GM12878 (cell line): ENCODE measurements at regions not wholly inside any gene's neighbourhood (a gene's known extent, or its start where the extent isn't known, plus 50 kb on each side); places are given as distances from the start of the nearest gene placed in this dataset.

Experiments used
- ATAC-seq: fragments of 200-7000 bp; cut with Tn5 transposase; 3 replicates; pipeline ENCODE4 v1.9.1; 2020; ENCODE audit warnings: mild to moderate bottlenecking, moderate library complexity
- BruUV-seq: library from RNA; stranded (reverse); fragments of 400-500 nt; replicated peaks from 2 replicates; lab custom pipeline; 2021; lab: Mats Ljungman, UMichigan
- CTCF ChIA-PET: fragments of 300-600 bp; sonication (Branson Sonifier 250); formaldehyde crosslinking; extraction: SDS; loops from one replicate; lab custom pipeline; 2021; ENCODE audit warnings: inconsistent platforms; lab: Yijun Ruan, JAX
- POLR2A ChIA-PET: fragments of 350-600 bp; formaldehyde crosslinking; extraction: SDS; loops from one replicate; lab custom pipeline; 2021; ENCODE audit warnings: inconsistent platforms; lab: Charles Lee
- RAD21 ChIA-PET: fragments of 300-600 bp; sonication (Branson Sonifier 250); formaldehyde crosslinking; loops from one replicate; lab custom pipeline; 2023; ENCODE audit warnings: antibody characterized with exemption; ENCODE audit not compliant: unreplicated experiment; lab: Charles Lee
- SMC1A ChIA-PET: fragments of 300-600 bp; sonication (Branson Sonifier 250); formaldehyde crosslinking; loops from one replicate; lab custom pipeline; 2023; ENCODE audit not compliant: unreplicated experiment, uncharacterized antibody; lab: Charles Lee
- DNase-seq: peaks from one replicate; pipeline ENCODE4 v3.0.0-alpha.2; 2011; ENCODE audit warnings: low read depth, low spot score
- FAIRE-seq: peaks from 3 replicates; lab custom pipeline; 2011; peaks lifted over from hg19 to GRCh38; lab: Jason Lieb, UNC
- H2AFZ ChIP-seq: 2 replicates; pipeline ENCODE4 v1.6.0; 2011; ENCODE audit warnings: low read depth, low read length, control low read depth; ENCODE audit not compliant: control insufficient read depth
- H3K27ac ChIP-seq: 2 replicates; pipeline ENCODE4 v1.5.1; 2011; ENCODE audit warnings: control low read depth; ENCODE audit not compliant: control insufficient read depth, insufficient read depth
- H3K27me3 ChIP-seq, 2 experiments: replicated peaks in 1 of 2; 2 replicates each; pipeline versions ENCODE4 v1.6.0 to v1.6.1; 2011; ENCODE audit warnings: low read length in 1 of 2; ENCODE audit not compliant: control insufficient read depth in 2 of 2, insufficient read depth in 2 of 2
- H3K36me3 ChIP-seq, 2 experiments: 2 replicates each; pipeline ENCODE4 v1.5.1; 2011; ENCODE audit warnings: low read length in 1 of 2; ENCODE audit not compliant: control insufficient read depth in 2 of 2, insufficient read depth in 2 of 2
- H3K4me1 ChIP-seq: 2 replicates; pipeline ENCODE4 v1.6.1; 2011; ENCODE audit warnings: mild to moderate bottlenecking, low read length, moderate library complexity, mixed read lengths; ENCODE audit not compliant: control insufficient read depth, insufficient read depth
- H3K4me2 ChIP-seq: 2 replicates; pipeline ENCODE4 v1.6.0; 2011; ENCODE audit warnings: control low read depth; ENCODE audit not compliant: control insufficient read depth, insufficient read depth
- H3K4me3 ChIP-seq: fragments of 200-600 bp; sonication (generic); 2 replicates; pipeline ENCODE4 v1.5.1; 2016
- H3K79me2 ChIP-seq: 2 replicates; pipeline ENCODE4 v1.6.0; 2011; ENCODE audit warnings: low read length; ENCODE audit not compliant: control insufficient read depth, insufficient read depth
- H3K9ac ChIP-seq: 2 replicates; pipeline ENCODE4 v1.8.0; 2011; ENCODE audit warnings: low read length, control low read depth, mixed read lengths; ENCODE audit not compliant: control insufficient read depth, insufficient read depth
- H3K9me3 ChIP-seq: replicated peaks from 3 replicates; pipeline ENCODE4 v1.5.1; 2011; ENCODE audit warnings: mild to moderate bottlenecking, low read length; ENCODE audit not compliant: control insufficient read depth, insufficient read depth
- H4K20me1 ChIP-seq: 2 replicates; pipeline ENCODE4 v1.6.0; 2011; ENCODE audit not compliant: control insufficient read depth, insufficient read depth
- BMI1 ChIP-seq: fragments of 450-650 bp; IDR thresholded peaks from 2 replicates; pipeline ENCODE4 v1.6.1; 2016; ENCODE audit warnings: mild to moderate bottlenecking, moderate library complexity, borderline replicate concordance
- CBX3 ChIP-seq: fragments of 200-600 bp; sonication (generic); IDR thresholded peaks from 2 replicates; pipeline ENCODE4 v1.6.1; 2016; ENCODE audit warnings: low read depth, borderline replicate concordance
- CBX5 ChIP-seq: sonication (generic); IDR thresholded peaks from 2 replicates; pipeline ENCODE4 v1.6.1; 2016; ENCODE audit warnings: low read depth, moderate library complexity, mild to moderate bottlenecking, inconsistent platforms
- FOS ChIP-seq: IDR thresholded peaks from 3 replicates; pipeline ENCODE4 v1.6.1; 2011; ENCODE audit warnings: borderline replicate concordance; ENCODE audit not compliant: insufficient read length; ENCODE audit errors: extremely low read depth
- HDAC6 ChIP-seq: fragments of 200-600 bp; sonication (generic); IDR thresholded peaks from one replicate; pipeline ENCODE4 v1.8.0; 2017; ENCODE audit warnings: antibody characterized with exemption; ENCODE audit not compliant: unreplicated experiment
- NR2C2 ChIP-seq: IDR thresholded peaks from 2 replicates; pipeline ENCODE4 v1.6.1; 2011; ENCODE audit warnings: borderline replicate concordance, low read depth; ENCODE audit not compliant: control insufficient read depth, insufficient read length
- RAD21 ChIP-seq: IDR thresholded peaks from 2 replicates; pipeline ENCODE4 v1.6.1; 2011; ENCODE audit warnings: mild to moderate bottlenecking, low read depth, low read length, moderate library complexity; ENCODE audit not compliant: insufficient read depth
- SPI1 ChIP-seq: IDR thresholded peaks from 2 replicates; pipeline ENCODE4 v1.6.1; 2011; ENCODE audit warnings: low read depth, mild to moderate bottlenecking, low read length, moderate library complexity, borderline replicate concordance; ENCODE audit not compliant: insufficient read depth
- YY1 ChIP-seq: IDR thresholded peaks from 2 replicates; pipeline ENCODE4 v1.6.1; 2011; ENCODE audit warnings: low read depth, mild to moderate bottlenecking, low read length
- WGBS: methylation state at CpG from one replicate; pipeline ENCODE4 v1.1.6; 2016; ENCODE audit warnings: low lambda C conversion rate; ENCODE audit not compliant: insufficient replicate concordance, insufficient coverage; ENCODE audit errors: missing lambda C conversion rate; 5-methylcytosine and 5-hydroxymethylcytosine counted together
- in situ Hi-C: fragments of 300-500 bp; cut with MboI; formaldehyde crosslinking; loops from 9 replicates; pipeline ENCODE4 v1.14.3; 2018; ENCODE audit warnings: mixed read lengths
- intact Hi-C: fragments of 100-400 bp; cut with micrococcal nuclease; formaldehyde crosslinking; loops from one replicate; pipeline ENCODE4 v1.14.2; 2022; ENCODE audit not compliant: unreplicated experiment
- TF ChIP-seq, protein P1 (sequence below), 3 experiments: IDR thresholded peaks in 2 of 3; conservative IDR thresholded peaks in 1 of 3; 2 replicates each; pipeline ENCODE4 v1.5.1; 2011; ENCODE audit warnings: low read depth in 3 of 3, low read length in 3 of 3, mild to moderate bottlenecking in 3 of 3, control low read depth in 2 of 3, moderate library complexity in 2 of 3, inconsistent platforms in 1 of 3, mixed read lengths in 1 of 3; ENCODE audit not compliant: control insufficient read depth in 2 of 3, insufficient read depth in 1 of 3; ENCODE audit errors: extremely low read depth in 1 of 3
- TF ChIP-seq, protein P2 (sequence below): fragments of 150-350 bp; IDR thresholded peaks from 2 replicates; pipeline ENCODE4 v1.6.1; 2014; ENCODE audit warnings: mild to moderate bottlenecking, low read depth, low read length

DNA sequence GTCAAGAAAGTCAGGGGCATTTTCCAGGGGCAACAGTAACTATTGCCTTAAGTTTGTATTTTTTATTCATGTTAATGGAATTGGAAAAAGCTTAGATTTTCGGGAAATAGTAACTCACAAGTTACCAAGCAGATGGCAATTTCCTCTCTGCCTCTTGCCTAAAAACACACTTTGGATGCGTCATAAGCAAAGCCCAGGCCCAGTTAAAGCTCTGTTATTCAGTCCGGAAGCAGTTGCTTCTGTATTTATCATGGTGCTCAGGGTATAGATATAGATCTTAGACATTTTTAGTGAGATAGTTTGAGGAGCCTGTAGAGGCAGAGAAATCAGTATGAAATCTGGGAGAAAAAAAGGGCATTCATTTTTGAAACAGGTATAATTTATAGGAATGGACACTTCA is 260.3 kb upstream of the TNC start:
- no peaks in the 10 kb centered on the region for H3K36me3 ChIP-seq
- no peak for FAIRE-seq
- BruUV-seq, result no TSS peak
- H3K4me3 ChIP-seq, result no peak overlapping the region
- no peaks in the 10 kb centered on the region for H4K20me1 ChIP-seq
- no peak overlapping the region for H3K4me2 ChIP-seq
- no peaks in the 10 kb centered on the region; the same call in 1 of the 3 replicates for H3K9me3 ChIP-seq
- no peak for DNase-seq
- ChIA-PET SMC1A (no interaction called here), RAD21 (no interaction called here), POLR2A (no interaction called here), CTCF (interaction anchor here (1.4 kb wide), 1 partner anchor 14 kb away, joined by 4 read pairs; no protein-coding TSS in a partner anchor)
- no peak overlapping the region for H3K9ac ChIP-seq
- in situ Hi-C loops (no loop called here), intact Hi-C loops (no loop called here)
- H3K4me1 ChIP-seq, result no peaks in the 10 kb centered on the region
- no peaks in the 10 kb centered on the region for H3K79me2 ChIP-seq
- TF ChIP-seq CBX5, result no peak
- TF ChIP-seq BMI1, result no peak
- no peak for TF ChIP-seq HDAC6
- TF ChIP-seq FOS, result no peak
- no peak for ATAC-seq
- H3K27ac ChIP-seq, result no peak overlapping the region
- H2AFZ ChIP-seq, result no peak overlapping the region
- no peaks in the 10 kb centered on the region for H3K27me3 ChIP-seq
- WGBS, result 40% methylated on average over 3 of the region's 3 CpGs

DNA sequence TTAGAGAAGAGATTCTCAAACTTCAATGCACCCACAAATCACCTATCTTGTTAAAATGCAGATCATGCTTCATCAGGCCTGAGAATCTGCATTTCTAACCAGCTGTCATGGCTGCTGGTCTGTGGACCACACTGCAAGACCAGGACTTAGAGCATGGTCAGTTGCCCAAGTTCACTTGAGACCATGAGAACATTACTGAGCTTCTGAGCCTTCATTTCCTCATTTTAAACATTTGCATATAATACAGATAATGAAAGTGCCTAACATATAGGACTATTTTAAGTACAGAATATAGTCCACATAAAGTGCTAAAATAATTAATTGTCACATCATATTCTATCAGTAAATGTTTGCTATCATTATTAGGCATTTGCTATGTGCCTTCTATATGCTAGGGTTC is 260.8 kb upstream of the TNC start:
- SMC1A ChIA-PET, result interaction anchor here (1.1 kb wide), 1 partner anchor 11 kb away, joined by 3 read pairs; no protein-coding TSS in a partner anchor
- FAIRE-seq (no peak), ATAC-seq (peak; percentile 55), DNase-seq (no peak)
- CTCF ChIA-PET, result interaction anchor here (1.4 kb wide), 1 partner anchor 14 kb away, joined by 4 read pairs; no protein-coding TSS in a partner anchor
- Histone ChIP-seq H3K4me2 (no peak overlapping the region), H3K79me2 (no peaks in the 10 kb centered on the region), H2AFZ (no peak overlapping the region), H3K27ac (no peak overlapping the region), H3K36me3 (no peaks in the 10 kb centered on the region), H3K4me1 (no peaks in the 10 kb centered on the region), H3K27me3 (no peaks in the 10 kb centered on the region), H3K9ac (no peak overlapping the region), H4K20me1 (no peaks in the 10 kb centered on the region), H3K4me3 (no peak overlapping the region), H3K9me3 (no peaks in the 10 kb centered on the region; the same call in 1 of the 3 replicates)
- RAD21 ChIA-PET, result no interaction called here
- in situ Hi-C loops, result no loop called here
- no TSS peak for BruUV-seq
- POLR2A ChIA-PET, result no interaction called here
- no peak for TF ChIP-seq RAD21
- TF ChIP-seq CBX3, result no peak
- 0 out of 2 replicates have a peak, but pooled peaks have one; percentile 35 for TF ChIP-seq YY1
- TF ChIP-seq, protein P1, sequence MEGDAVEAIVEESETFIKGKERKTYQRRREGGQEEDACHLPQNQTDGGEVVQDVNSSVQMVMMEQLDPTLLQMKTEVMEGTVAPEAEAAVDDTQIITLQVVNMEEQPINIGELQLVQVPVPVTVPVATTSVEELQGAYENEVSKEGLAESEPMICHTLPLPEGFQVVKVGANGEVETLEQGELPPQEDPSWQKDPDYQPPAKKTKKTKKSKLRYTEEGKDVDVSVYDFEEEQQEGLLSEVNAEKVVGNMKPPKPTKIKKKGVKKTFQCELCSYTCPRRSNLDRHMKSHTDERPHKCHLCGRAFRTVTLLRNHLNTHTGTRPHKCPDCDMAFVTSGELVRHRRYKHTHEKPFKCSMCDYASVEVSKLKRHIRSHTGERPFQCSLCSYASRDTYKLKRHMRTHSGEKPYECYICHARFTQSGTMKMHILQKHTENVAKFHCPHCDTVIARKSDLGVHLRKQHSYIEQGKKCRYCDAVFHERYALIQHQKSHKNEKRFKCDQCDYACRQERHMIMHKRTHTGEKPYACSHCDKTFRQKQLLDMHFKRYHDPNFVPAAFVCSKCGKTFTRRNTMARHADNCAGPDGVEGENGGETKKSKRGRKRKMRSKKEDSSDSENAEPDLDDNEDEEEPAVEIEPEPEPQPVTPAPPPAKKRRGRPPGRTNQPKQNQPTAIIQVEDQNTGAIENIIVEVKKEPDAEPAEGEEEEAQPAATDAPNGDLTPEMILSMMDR (IDR thresholded peaks at IDR 0.05 in 2 of 3, conservative IDR thresholded peaks at IDR 0.05 in 1 of 3; ENCODE audit: control insufficient read depth in 2 of 3, extremely low read depth in 1 of 3, insufficient read depth in 1 of 3, low read depth in 3 of 3, low read length in 3 of 3), result no peak
- peak; percentile 70 for TF ChIP-seq SPI1
- TF ChIP-seq, protein P2, sequence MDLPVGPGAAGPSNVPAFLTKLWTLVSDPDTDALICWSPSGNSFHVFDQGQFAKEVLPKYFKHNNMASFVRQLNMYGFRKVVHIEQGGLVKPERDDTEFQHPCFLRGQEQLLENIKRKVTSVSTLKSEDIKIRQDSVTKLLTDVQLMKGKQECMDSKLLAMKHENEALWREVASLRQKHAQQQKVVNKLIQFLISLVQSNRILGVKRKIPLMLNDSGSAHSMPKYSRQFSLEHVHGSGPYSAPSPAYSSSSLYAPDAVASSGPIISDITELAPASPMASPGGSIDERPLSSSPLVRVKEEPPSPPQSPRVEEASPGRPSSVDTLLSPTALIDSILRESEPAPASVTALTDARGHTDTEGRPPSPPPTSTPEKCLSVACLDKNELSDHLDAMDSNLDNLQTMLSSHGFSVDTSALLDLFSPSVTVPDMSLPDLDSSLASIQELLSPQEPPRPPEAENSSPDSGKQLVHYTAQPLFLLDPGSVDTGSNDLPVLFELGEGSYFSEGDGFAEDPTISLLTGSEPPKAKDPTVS, result no peak
- no peak for TF ChIP-seq NR2C2
- intact Hi-C loops, result no loop called here
